KG1 (cell line): ENCODE measurements at regions not wholly inside any gene's neighbourhood (a gene's known extent, or its start where the extent isn't known, plus 50 kb on each side); places are given as distances from the start of the nearest gene placed in this dataset.
A peak's percentile ranks its signal among the peaks of the same experiment; 100 is the strongest.
"Not testable (repeated sequence)": the region's sequence is repeated elsewhere in the genome, so short reads cannot be mapped to it uniquely, and the experiment has no call there.

ENCODE experiments used
- DNase-seq: peaks from one replicate; lab custom pipeline; 2025; lab: John Stamatoyannopoulos, UW

GRCh38 chr10:71084818-71085126, 127.6 kb upstream of the UNC5B start:
- no peak for DNase-seq

DNA sequence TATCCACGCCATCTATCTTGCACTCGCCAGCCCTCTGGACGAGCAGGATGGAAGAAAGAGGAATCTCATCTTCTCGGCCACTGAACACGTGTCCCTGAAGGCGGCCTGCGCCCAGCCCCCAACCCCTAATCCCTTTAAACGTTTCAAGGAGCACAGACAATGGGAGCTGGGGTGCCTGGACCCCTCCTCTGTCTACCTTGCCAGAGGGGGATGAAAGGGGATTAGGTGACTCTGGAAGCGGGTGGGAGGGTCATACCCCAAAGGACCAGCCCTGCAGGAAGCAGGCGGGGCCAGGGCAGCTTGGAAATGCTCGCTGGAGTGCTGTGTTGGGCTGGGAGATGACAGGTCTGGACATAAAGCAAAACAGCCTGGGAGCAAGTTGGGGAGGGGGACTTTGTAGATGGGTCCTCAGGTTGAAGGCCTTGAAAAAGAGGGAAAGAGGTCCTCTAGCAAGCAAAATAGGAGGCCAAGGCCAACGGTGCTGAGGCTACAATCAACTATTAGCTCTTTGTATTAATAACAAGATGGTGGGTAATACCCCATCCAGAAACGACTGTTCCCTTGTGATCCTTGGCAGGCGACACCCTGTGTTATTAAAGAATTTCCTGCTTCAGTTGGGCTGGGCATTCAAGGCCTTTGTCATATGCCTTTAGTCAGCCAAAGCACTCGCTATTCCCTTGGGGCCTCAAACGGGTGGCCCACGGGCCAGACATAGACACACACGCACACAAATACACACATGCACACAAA, 126.5 kb upstream of the UNC5B start:
- DNase-seq = no peak

DNA sequence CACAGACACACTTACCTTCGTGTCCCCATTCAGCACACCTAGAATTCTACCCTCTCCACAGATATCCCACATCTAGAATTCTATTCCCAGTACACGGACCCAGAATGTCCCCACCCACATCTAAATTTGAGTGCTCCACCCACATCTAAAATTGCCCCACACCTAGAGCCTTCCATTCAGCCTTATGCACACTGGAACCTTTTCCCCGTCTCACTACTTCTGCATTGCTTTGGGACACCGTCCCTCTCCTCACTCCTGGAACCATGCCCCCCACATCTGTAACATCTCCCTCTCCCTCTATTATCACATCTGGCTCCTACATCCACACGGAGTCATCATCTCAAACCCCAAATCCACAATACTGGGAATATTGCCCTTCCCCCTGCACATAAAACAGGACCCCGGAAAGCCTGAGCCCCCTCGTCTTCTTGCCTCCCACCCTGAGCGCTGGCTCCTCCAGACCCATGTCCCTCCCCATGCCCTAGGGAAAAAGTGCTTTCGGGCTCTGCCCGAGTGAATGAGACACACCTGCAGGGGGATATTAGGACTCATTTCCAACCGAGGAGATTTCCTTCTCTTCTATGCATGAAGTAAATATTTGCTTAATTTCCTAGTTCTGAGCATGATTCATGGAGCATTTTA, 125.8 kb upstream of the UNC5B start:
- DNase-seq = no peak

DNA sequence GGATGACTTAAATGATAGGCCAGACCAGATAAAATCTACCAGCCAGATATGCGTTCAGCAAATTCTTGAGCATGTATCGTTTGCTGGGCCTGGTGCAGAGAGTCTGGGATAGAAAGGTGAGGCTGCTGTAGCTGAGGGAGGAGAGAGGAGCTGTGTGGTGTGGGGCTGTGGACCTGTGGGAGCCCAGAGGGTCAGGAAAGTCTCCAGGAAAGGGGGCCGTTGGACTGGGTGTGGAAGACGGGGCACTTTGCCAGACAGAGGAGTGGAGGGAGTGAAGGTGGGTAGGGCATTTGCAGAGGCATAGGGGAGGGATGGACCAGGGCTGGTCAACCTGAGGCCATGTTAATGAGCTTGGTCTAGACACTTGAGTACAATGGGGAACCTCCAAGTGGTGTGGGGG, 124.7 kb upstream of the UNC5B start:
- no peak for DNase-seq

DNA sequence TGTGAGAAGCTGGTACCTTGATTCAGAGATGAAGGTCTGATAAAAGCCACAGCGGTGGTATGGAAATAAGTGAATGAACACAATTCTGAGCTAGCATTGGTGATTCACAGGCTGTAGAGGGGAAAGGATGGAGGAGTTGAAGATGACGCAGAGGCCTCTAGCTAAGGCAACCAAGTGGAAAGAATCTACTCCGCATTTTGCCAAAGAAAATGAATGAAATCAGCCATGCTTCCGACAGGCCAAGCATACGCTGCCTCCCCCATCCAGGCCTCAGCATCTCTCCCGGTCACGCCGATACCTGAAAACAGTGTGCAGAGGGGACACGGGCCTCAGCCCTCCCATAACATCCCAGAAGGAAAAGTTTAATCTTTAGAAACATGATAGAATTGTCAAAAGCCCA, 124.3 kb upstream of the UNC5B start:
- no peak for DNase-seq

GRCh38 chr10:71088578-71088977, 123.8 kb upstream of the UNC5B start:
- DNase-seq = not testable (repeated sequence)

DNA sequence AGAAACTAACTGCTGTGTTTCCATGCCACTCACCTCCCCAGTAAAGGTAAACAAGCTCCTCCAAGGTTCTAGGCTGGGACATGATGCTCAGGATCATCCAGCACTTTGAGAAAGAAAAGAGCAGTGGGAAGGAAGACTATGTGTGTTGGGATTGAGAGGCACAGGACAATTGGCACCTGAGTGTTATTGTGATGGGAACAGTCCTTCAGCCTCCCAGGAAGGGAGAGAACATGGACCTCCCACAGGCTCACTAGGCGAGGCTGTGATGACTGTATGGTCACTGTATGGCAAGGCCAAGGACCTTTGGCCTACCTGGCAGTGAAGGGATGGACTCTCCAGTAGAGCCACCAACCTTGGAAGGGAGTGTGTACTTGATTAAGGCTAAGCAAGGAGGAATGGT, 123.2 kb upstream of the UNC5B start:
- no peak for DNase-seq

GRCh38 chr10:71090330-71090729, 122.0 kb upstream of the UNC5B start:
- DNase-seq = no peak

DNA sequence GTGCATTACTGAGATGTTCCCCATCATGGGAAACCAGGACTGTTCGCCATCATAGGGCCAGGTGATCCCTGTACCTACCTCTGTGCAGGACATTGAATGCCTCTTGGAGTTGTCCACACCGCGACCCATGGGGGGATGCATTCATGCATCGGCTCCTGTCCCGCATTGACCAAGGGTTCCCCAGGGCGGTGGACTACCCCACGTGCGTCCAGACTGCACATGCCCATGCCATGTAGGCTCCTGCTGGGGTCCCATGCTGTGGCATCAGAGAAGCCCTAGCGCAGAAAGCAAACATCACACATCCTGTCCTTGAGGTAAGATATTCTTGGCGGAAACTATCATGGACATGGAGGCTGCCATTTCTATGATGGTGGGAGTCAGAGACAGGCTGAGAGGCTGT, 121.6 kb upstream of the UNC5B start:
- DNase-seq = no peak

- DNase-seq = no peak
Measured at GRCh38 chr10:71092812-71093401, 119.5 kb upstream of the UNC5B start.

DNA sequence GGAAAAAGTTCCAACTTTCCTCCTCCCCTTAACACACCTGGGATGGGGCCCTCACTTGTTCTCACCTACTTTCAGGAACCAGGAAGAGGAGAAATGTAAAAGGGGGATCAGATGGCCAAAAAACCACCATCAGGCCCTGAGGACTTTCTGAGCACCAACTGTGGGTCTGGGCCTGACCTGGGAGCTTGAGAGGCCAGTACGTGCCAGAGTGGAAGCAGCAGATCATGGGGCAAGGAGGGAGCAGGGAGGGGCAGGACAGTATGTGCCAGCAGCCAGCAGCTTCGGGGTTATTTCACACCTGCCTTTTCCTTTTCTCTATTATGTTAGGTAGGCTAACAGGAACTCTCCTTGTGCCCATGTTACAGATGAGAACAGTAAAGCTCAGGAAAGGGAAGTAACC, 118.8 kb upstream of the UNC5B start:
- DNase-seq = no peak

DNA sequence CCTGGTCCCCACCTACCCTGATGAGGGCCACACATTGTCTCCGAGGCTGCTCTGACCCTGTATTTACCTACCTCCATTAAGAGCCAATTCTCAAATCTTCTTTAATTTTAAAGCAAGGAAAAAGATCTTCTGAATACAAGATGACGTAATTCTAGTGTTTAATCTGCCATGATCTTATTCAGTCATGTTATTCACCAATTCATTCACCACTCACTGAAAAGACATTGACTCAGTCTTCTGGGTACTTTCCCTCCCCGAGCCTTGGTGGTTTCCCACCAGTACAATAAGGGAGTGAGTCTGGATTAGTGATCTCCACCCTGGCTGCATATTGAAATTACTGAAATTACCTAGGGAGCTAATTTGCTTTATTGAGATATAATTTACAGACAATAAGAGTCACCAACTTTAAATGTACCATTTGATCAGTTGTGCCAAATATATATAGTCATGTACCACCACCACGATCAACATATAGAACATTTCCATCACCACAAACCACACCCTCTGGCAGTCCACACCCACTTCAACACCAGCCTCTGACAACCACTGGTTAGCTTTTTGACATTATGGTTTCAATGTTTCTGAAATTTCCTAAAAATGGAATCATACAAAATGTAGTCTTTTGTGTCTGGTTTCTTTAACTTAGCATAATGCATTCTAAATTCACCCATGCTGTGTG, 117.5 kb upstream of the UNC5B start:
- DNase-seq = no peak

DNA sequence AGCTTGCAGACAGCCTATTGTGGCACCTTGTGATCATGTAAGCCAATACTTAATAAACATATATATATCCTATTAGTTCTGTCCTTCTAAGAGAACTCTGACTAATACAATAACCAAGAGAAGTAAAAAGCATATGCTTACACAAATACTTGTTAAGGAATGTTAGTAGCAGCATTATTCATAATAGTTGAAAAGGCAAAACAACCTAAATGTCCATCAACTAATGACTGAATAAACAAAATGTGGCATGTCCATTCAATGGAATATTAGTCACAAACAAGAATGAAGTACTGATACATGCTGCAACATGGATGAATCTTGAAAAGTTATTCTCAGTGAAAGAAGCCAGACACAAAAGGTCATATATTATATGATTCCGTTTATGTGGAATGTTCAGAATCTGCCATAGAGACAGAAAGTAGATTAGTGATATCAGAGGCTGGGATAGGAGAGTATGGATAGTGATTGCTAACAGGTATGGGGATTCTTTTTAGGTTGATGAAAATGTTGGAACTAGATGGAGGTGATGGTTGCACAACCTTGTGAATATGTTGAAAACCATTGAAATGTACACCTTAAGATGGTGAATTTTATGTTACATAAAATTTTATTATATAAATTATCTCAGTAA, 112.5 kb upstream of the UNC5B start:
- DNase-seq = no peak

GRCh38 chr10:71103961-71104360, 108.4 kb upstream of the UNC5B start:
- no peak for DNase-seq

DNA sequence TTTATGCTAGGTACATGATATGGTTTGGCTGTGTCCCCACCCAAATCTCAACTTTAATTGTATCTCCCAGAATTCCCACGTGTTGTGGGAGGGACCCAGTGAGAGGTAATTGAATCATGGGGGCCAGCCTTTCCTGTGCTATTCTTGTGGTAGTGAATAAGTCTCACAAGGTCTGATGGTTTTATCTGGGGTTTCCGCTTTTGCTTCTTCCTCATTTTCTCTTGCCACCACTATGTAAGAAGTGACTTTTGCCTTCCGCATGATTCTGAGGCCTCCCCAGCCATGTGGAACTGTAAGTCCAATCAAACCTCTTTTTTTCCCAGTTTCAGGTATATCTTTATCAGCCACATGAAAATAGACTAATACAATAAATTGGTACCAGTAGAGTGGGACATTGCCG, 106.2 kb upstream of the UNC5B start:
- peak; percentile 51 for DNase-seq

GRCh38 chr10:71107117-71107516, 105.3 kb upstream of the UNC5B start:
- not testable (repeated sequence) for DNase-seq

GRCh38 chr10:71108042-71108441, 104.3 kb upstream of the UNC5B start:
- DNase-seq = not testable (repeated sequence)

DNA sequence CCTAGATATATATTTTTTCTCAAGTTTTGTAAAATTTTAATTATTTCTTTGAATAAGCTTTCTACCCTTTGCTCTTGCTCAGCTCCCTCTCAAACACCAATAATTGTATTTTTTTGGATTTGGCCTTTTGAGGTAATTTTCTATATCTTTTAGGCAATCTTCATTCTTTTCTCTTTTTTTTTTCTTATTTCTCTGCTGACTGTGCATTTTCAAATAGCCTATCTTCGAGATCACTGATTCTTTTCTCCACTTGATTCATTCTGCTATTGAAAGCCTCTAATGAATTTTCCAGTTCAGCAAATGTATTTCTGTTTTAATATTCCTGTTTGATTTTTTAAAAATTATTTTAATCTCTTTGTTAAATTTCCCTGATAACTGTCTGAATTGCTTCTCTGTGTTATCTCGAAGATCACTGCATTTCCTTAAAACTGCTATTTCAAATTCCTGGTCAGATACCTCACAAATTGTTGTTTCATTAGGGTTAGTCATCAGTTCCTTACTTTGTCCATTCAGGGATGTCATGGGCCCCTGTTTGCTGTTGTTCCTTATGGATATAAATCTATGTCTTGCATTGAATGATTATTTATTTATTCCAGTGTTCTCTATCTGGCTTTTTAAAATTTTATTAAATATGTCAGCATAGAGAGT, 100.1 kb upstream of the UNC5B start:
- no peak for DNase-seq

DNA sequence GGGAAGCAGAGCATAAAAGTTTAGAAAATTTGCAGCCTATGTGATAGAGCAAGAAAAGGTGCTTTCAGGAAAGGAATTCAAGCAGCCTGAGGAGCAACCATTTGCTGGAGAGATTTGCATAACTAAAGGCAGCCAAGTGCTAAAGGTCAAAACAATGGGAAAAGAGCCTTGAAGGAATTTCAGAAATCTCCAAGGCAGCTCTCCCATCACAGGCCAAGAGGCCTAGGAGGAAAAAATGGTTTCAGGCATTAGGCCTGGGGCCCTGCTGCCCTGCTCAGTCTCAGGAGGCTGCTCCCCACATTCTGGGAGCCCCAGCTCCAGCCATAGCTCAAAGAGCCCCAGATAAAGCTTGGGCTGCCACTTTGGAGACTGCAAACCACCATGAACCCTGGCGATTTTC, 95.9 kb upstream of the UNC5B start:
- DNase-seq = no peak

DNA sequence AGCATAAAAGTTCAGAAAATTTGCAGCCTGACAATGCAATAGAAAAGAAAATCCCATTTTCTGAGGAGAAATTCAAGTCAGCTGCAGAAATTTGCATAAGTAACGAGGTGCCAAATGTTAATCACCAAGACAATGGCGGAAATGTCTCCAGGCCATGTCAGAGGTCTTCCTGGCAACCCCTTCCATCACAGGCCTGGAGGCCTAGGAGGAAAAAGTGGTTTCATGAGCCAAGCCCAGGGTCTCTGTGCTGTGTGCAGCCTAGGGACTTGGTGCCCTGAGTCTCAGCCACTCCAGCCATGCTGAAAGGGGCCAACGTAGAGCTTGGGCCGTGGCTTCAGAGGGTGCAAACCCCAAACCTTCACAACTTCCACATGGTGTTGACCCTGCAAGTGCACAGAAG, 94.8 kb upstream of the UNC5B start:
- DNase-seq = not testable (repeated sequence)

DNA sequence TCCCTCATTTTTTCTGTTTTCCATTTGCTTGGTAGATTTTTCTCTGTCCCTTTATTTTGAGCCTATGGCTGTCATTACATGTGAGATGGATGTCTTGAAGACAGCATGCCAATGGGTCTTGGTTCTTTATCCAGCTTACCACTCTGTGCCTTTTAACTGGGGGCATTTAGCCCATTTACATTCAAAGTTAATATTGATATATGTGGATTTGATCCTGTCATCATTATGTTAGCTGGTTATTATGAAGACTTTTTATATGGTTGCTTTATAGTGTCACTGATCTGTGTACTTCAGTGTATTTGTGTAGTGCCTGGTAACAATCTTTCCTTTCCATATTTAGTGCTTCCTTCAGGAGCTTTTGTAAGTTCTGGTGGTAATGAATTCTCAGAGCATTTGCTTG, 89.3 kb upstream of the UNC5B start:
- no peak for DNase-seq
